ENCODE measurements at regions not wholly inside any gene's neighbourhood (a gene's known extent, or its start where the extent isn't known, plus 50 kb on each side); places are given as distances from the start of the nearest gene placed in this dataset.

GRCh38 chr12:45504316-45505010 is 225.0 kb upstream of the ARID2 start:
- H3K27me3 ChIP-seq (replicated peaks; ENCODE audit: control insufficient read depth, insufficient read depth, low read length): no peaks in the 10 kb centered on the region
- H3K4me3 ChIP-seq (replicated peaks; ENCODE audit: low read depth, low read length): no peak overlapping the region
- TF ChIP-seq CTCF (IDR thresholded peaks at IDR 0.05; ENCODE audit: insufficient read depth, low read length, poor library complexity, severe bottlenecking): no peak
- no peaks in the 10 kb centered on the region for H3K36me3 ChIP-seq (ENCODE audit: control insufficient read depth, insufficient read depth, low read length)
- no peak for DNase-seq (ENCODE audit: extremely low read depth, insufficient read length)

- no peaks in the 10 kb centered on the region for H3K27me3 ChIP-seq (replicated peaks; ENCODE audit: control insufficient read depth, insufficient read depth, low read length)
- TF ChIP-seq CTCF (IDR thresholded peaks at IDR 0.05; ENCODE audit: insufficient read depth, low read length, poor library complexity, severe bottlenecking): no peak
- DNase-seq (ENCODE audit: extremely low read depth, insufficient read length): no peak
- H3K4me3 ChIP-seq (replicated peaks; ENCODE audit: low read depth, low read length): no peak overlapping the region
- H3K36me3 ChIP-seq (ENCODE audit: control insufficient read depth, insufficient read depth, low read length): no peaks in the 10 kb centered on the region
Measured at GRCh38 chr12:45509187-45509586, 220.3 kb upstream of the ARID2 start.

GRCh38 chr12:45509621-45510020 is 219.9 kb upstream of the ARID2 start:
- no peak for TF ChIP-seq CTCF (IDR thresholded peaks at IDR 0.05; ENCODE audit: insufficient read depth, low read length, poor library complexity, severe bottlenecking)
- H3K36me3 ChIP-seq (ENCODE audit: control insufficient read depth, insufficient read depth, low read length): no peaks in the 10 kb centered on the region
- no peak for DNase-seq (ENCODE audit: extremely low read depth, insufficient read length)
- H3K27me3 ChIP-seq (replicated peaks; ENCODE audit: control insufficient read depth, insufficient read depth, low read length): no peaks in the 10 kb centered on the region
- no peak overlapping the region for H3K4me3 ChIP-seq (replicated peaks; ENCODE audit: low read depth, low read length)

- no peak for TF ChIP-seq CTCF (IDR thresholded peaks at IDR 0.05; ENCODE audit: insufficient read depth, low read length, poor library complexity, severe bottlenecking)
- no peak for DNase-seq (ENCODE audit: extremely low read depth, insufficient read length)
Measured at GRCh38 chr12:45517381-45517780, 212.1 kb upstream of the ARID2 start.

GRCh38 chr12:45518291-45519235 is 210.9 kb upstream of the ARID2 start:
- no peak for DNase-seq (ENCODE audit: extremely low read depth, insufficient read length)
- no peaks in the 10 kb centered on the region for H3K36me3 ChIP-seq (ENCODE audit: control insufficient read depth, insufficient read depth, low read length)
- H3K27me3 ChIP-seq (replicated peaks; ENCODE audit: control insufficient read depth, insufficient read depth, low read length): no peaks in the 10 kb centered on the region
- no peak for TF ChIP-seq CTCF (IDR thresholded peaks at IDR 0.05; ENCODE audit: insufficient read depth, low read length, poor library complexity, severe bottlenecking)
- no peak overlapping the region for H3K4me3 ChIP-seq (replicated peaks; ENCODE audit: low read depth, low read length)

More at GRCh38 chr12:45517381-45517780, 212.1 kb upstream of the ARID2 start:
- Histone ChIP-seq H3K27me3 (replicated peaks; ENCODE audit: control insufficient read depth, insufficient read depth, low read length) (no peaks in the 10 kb centered on the region), H3K36me3 (ENCODE audit: control insufficient read depth, insufficient read depth, low read length) (no peaks in the 10 kb centered on the region), H3K4me3 (replicated peaks; ENCODE audit: low read depth, low read length) (no peak overlapping the region)

Measured in GM06990 (cell line).